ENCODE measurements at regions not wholly inside any gene's neighbourhood (a gene's known extent, or its start where the extent isn't known, plus 50 kb on each side); places are given as distances from the start of the nearest gene placed in this dataset.

DNA sequence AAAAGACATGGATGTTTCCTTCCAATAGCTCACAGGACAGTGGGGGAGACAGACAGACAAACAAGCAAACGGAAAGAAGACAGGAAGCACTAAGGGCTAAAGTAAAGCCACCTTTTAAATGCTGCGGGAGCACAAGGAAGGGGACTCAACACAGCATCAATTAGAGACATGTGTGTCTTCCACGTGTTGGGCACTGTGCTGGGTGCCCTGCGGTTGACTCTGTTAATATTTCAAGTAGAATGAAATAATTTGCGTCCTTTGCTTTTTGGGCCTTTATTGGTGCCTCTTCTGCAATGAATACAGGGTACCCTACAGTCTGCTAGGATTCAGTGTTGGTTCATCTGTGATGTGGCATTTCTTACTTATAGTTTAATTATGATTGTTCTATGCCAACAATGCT, 90.9 kb upstream of the CPM start:
- H3K27me3 ChIP-seq = no peaks in the 10 kb centered on the region
- intact Hi-C loops (cut with DNase I) = no loop called here
- H3K4me3 ChIP-seq = no peak overlapping the region
- no peaks in the 10 kb centered on the region for H3K36me3 ChIP-seq
- H3K4me1 ChIP-seq = no peaks in the 10 kb centered on the region
- DNase-seq (ENCODE audit: low spot score in 2 of 2) = no peak
- no peak overlapping the region for H3K27ac ChIP-seq
- no peaks in the 10 kb centered on the region for H3K9me3 ChIP-seq
- TF ChIP-seq, protein P1, sequence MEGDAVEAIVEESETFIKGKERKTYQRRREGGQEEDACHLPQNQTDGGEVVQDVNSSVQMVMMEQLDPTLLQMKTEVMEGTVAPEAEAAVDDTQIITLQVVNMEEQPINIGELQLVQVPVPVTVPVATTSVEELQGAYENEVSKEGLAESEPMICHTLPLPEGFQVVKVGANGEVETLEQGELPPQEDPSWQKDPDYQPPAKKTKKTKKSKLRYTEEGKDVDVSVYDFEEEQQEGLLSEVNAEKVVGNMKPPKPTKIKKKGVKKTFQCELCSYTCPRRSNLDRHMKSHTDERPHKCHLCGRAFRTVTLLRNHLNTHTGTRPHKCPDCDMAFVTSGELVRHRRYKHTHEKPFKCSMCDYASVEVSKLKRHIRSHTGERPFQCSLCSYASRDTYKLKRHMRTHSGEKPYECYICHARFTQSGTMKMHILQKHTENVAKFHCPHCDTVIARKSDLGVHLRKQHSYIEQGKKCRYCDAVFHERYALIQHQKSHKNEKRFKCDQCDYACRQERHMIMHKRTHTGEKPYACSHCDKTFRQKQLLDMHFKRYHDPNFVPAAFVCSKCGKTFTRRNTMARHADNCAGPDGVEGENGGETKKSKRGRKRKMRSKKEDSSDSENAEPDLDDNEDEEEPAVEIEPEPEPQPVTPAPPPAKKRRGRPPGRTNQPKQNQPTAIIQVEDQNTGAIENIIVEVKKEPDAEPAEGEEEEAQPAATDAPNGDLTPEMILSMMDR (IDR thresholded peaks at IDR 0.05) = no peak

DNA sequence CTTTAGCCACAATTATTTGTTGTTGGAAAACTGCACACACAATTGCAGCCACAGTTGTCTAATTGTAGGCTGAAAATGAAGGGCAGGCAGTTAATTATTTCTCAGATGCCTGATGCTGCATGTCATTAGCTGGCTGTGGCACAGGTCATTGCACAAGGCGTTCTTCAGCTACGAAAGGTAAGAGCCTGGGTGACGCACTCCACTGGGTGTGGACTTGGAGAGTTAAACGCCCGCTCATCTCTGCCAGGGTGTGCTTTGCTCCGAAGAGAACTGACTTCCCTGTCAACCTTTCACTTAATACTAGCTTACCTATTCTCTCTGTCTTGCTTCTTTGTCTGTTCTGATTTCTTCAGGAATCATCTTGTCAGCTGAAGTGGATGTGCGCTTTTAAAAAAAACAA, 91.4 kb upstream of the CPM start:
- Histone ChIP-seq H3K9me3 (no peaks in the 10 kb centered on the region), H3K4me3 (no peak overlapping the region), H3K36me3 (no peaks in the 10 kb centered on the region), H3K4me1 (no peaks in the 10 kb centered on the region), H3K27ac (no peak overlapping the region), H3K27me3 (no peaks in the 10 kb centered on the region)
- TF ChIP-seq, protein P1 (IDR thresholded peaks at IDR 0.05) = no peak
- intact Hi-C loops (cut with DNase I) = no loop called here
- DNase-seq (ENCODE audit: low spot score in 2 of 2) = no peak

DNA sequence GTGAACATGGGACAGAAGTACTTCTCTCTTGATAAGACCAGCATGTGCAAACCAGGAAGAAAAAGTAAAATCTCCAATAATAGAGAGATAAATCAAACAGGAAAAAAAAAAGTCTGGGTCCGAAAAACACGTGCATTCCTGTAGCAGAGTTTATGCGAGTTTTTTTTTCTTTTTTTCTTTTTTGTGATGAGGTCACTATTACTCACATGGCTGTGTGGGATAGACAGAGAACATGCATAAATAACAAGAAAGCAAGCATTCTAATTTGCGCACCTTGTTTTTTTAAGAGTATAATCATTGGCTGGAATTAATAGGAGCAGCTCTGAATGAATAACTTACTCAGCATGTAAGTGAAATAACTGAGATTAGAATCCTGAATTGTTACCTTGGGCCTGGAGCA, 91.9 kb upstream of the CPM start:
- no peak overlapping the region for H3K27ac ChIP-seq
- no peaks in the 10 kb centered on the region for H3K9me3 ChIP-seq
- no peak for DNase-seq (ENCODE audit: low spot score in 2 of 2)
- no peaks in the 10 kb centered on the region for H3K36me3 ChIP-seq
- intact Hi-C loops (cut with DNase I) = no loop called here
- H3K4me1 ChIP-seq = no peaks in the 10 kb centered on the region
- no peak overlapping the region for H3K4me3 ChIP-seq
- no peaks in the 10 kb centered on the region for H3K27me3 ChIP-seq
- TF ChIP-seq, protein P1 (IDR thresholded peaks at IDR 0.05) = no peak

DNA sequence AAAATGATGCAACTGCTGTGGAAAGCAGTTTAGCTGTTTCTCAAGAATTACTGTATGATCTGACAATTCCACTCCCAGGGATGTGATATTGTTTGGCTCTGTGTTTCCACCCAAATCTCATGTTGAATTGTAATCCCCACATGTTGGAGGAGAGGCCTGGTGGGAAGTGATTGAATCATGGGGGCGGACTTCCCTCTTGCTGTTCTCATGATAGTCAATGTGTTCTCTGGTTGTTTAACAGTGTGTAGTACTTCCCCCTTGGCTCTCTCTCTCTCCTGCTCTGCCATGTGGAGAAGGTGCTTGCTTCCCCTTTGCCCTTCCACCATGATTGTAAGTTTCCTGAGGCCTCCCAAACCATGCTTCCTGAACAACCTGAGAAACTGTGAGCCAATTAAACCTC, 93.4 kb upstream of the CPM start:
- TF ChIP-seq, protein P1 (IDR thresholded peaks at IDR 0.05) = no peak
- Histone ChIP-seq H3K27ac (no peak overlapping the region), H3K9me3 (no peaks in the 10 kb centered on the region), H3K36me3 (no peaks in the 10 kb centered on the region), H3K27me3 (no peaks in the 10 kb centered on the region), H3K4me3 (no peak overlapping the region), H3K4me1 (no peaks in the 10 kb centered on the region)
- no peak for DNase-seq (ENCODE audit: low spot score in 2 of 2)
- intact Hi-C loops (cut with DNase I) = no loop called here

DNA sequence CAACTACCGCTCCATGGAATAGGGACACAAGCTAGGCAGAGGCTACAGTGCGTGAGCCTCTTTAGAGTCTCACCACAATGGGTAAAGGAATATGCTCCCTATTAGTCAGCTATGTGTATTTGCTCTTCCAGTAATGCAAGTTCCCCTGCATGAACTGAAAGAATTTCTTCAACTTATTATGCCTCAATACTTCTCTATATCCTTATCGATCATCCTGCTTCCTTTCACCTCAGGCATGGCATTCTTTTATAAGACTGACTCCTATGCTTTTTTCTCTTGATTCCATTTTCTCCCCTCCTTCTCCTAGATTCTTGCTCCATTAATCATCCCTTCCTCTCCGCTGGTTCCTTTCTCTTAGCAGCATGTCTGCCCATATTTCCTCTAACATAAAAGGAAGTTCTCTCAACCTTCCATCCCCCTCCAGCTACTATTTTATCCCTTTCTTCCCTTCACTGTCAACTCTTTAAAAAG, 94.5 kb upstream of the CPM start:
- Histone ChIP-seq H3K4me1 (no peaks in the 10 kb centered on the region), H3K36me3 (no peaks in the 10 kb centered on the region), H3K9me3 (no peaks in the 10 kb centered on the region), H3K4me3 (no peak overlapping the region), H3K27me3 (no peaks in the 10 kb centered on the region), H3K27ac (no peak overlapping the region)
- no peak for DNase-seq (ENCODE audit: low spot score in 2 of 2)
- intact Hi-C loops (cut with DNase I) = no loop called here
- TF ChIP-seq, protein P1 (IDR thresholded peaks at IDR 0.05) = no peak

Measured in ascending aorta (tissue), 2 donors.